ENCODE measurements at regions not wholly inside any gene's neighbourhood (a gene's known extent, or its start where the extent isn't known, plus 50 kb on each side); places are given as distances from the start of the nearest gene placed in this dataset.

- no peak overlapping the region for H3K27ac ChIP-seq
- no peaks in the 10 kb centered on the region for H3K4me1 ChIP-seq
- intact Hi-C loops (cut with DNase I; ENCODE audit: low total_unique reads) = no loop called here
- no peaks in the 10 kb centered on the region for H3K36me3 ChIP-seq
- no peaks in the 10 kb centered on the region for H3K9me3 ChIP-seq
- TF ChIP-seq CTCF (IDR thresholded peaks at IDR 0.05) (no peak), POLR2AphosphoS5 (IDR thresholded peaks at IDR 0.05) (no peak), POLR2A (IDR thresholded peaks at IDR 0.05) (no peak)
- DNase-seq (ENCODE audit: low spot score in 2 of 2) = no peak
- H3K27me3 ChIP-seq = no peaks in the 10 kb centered on the region
- no peak overlapping the region for H3K4me3 ChIP-seq
Observed at GRCh38 chr1:239812580-239812979, 279.1 kb upstream of the FMN2 start.

DNA sequence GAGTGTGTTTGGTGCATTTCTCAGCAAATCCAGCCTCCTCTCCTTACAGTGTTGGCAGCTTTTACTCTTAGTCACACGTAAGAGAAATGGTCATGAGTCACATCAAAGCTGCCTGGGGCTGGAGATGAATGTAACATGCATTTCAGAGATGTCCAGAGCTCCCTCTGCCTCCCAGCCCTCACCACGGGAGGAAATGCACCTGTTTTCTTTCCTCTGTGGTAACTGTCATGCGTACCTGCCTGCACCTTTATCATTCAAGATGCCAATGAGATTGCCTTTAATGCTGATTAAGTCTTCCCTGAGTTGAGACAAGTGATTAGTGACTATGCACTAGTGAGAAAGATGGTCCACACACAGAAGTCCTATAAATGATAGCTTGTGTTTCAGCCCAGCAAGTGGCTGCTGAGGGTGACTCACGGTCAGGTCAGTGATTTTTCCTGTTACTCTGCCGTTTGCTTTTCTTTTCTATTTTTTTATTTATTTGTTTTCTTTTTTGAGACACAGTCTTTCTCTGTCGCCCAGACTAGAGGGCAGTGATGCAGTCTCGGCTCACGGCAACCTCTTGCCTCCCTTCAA is 277.3 kb upstream of the FMN2 start:
- intact Hi-C loops (cut with DNase I; ENCODE audit: low total_unique reads) = no loop called here
- DNase-seq (ENCODE audit: low spot score in 2 of 2) = peak in 1 of 2 donors; percentile 46

GRCh38 chr1:239815074-239815473 is 276.6 kb upstream of the FMN2 start:
- Histone ChIP-seq H3K4me1 (no peaks in the 10 kb centered on the region), H3K4me3 (no peak overlapping the region), H3K27ac (peak overlapping the region in 1 of 2 donors; percentile 23), H3K9me3 (no peaks in the 10 kb centered on the region), H3K27me3 (no peaks in the 10 kb centered on the region), H3K36me3 (no peaks in the 10 kb centered on the region)
- no peak for DNase-seq (ENCODE audit: low spot score in 2 of 2)
- intact Hi-C loops (cut with DNase I; ENCODE audit: low total_unique reads) = no loop called here
- TF ChIP-seq POLR2AphosphoS5 (IDR thresholded peaks at IDR 0.05) (no peak), POLR2A (IDR thresholded peaks at IDR 0.05) (no peak), CTCF (IDR thresholded peaks at IDR 0.05) (no peak)

More for the DNA sequence above, 277.3 kb upstream of the FMN2 start:
- TF ChIP-seq POLR2A (IDR thresholded peaks at IDR 0.05) = no peak
- TF ChIP-seq CTCF (IDR thresholded peaks at IDR 0.05) = no peak
- TF ChIP-seq POLR2AphosphoS5 (IDR thresholded peaks at IDR 0.05) = no peak
- Histone ChIP-seq H3K36me3 (no peaks in the 10 kb centered on the region), H3K27ac (peak overlapping the region in 1 of 2 donors; percentile 23), H3K27me3 (no peaks in the 10 kb centered on the region), H3K9me3 (no peaks in the 10 kb centered on the region), H3K4me1 (no peaks in the 10 kb centered on the region), H3K4me3 (no peak overlapping the region)

GRCh38 chr1:239816081-239816782 is 275.5 kb upstream of the FMN2 start:
- Histone ChIP-seq H3K9me3 (no peaks in the 10 kb centered on the region), H3K27me3 (no peaks in the 10 kb centered on the region), H3K27ac (peak overlapping the region; percentile 75 to 80), H3K36me3 (no peaks in the 10 kb centered on the region), H3K4me3 (no peak overlapping the region), H3K4me1 (no peaks in the 10 kb centered on the region)
- intact Hi-C loops (cut with DNase I; ENCODE audit: low total_unique reads) = no loop called here
- TF ChIP-seq CTCF (IDR thresholded peaks at IDR 0.05) (no peak), POLR2A (IDR thresholded peaks at IDR 0.05) (no peak), POLR2AphosphoS5 (IDR thresholded peaks at IDR 0.05) (no peak)
- peak in 1 of 2 donors; percentile 67 for DNase-seq (ENCODE audit: low spot score in 2 of 2)

DNA sequence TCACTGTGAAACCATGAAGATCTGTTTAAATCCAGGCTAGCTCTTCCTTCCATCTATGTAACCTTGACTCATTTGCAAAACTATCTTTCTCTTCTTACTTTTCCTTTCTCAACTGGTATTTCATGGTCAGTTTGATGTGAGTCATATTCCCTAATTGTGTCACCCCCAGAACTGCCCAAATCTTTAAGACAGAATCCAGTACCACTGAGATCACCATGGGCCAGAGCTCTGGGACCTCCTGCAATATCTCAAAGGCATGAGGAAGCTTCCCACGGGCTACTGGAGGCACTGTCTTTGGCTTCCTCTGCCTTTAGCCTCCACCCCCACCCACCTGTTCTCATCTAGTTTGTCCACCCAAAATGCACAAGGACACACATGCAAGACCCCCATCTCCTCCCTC is 274.4 kb upstream of the FMN2 start:
- no peaks in the 10 kb centered on the region for H3K27me3 ChIP-seq
- no peak overlapping the region for H3K4me3 ChIP-seq
- H3K9me3 ChIP-seq = no peaks in the 10 kb centered on the region
- TF ChIP-seq POLR2A (IDR thresholded peaks at IDR 0.05) (no peak), CTCF (IDR thresholded peaks at IDR 0.05) (no peak), POLR2AphosphoS5 (IDR thresholded peaks at IDR 0.05) (no peak)
- no peak for DNase-seq (ENCODE audit: low spot score in 2 of 2)
- H3K36me3 ChIP-seq = no peaks in the 10 kb centered on the region
- no peaks in the 10 kb centered on the region for H3K4me1 ChIP-seq
- intact Hi-C loops (cut with DNase I; ENCODE audit: low total_unique reads) = no loop called here
- H3K27ac ChIP-seq = peak overlapping the region in 1 of 2 donors; percentile 80

All from breast epithelium (tissue), 4 donors.